ENCODE measurements at regions not wholly inside any gene's neighbourhood (a gene's known extent, or its start where the extent isn't known, plus 50 kb on each side); places are given as distances from the start of the nearest gene placed in this dataset.

GRCh38 chr3:168859143-168859542, 763.4 kb upstream of the GOLIM4 start:
- BruUV-seq (replicated peaks) = no TSS peak
- POLR2A ChIA-PET (ENCODE audit: unreplicated experiment) = no interaction called here
- in situ Hi-C loops (cut with MboI; ENCODE audit: low sequenced_read_pairs) = no loop called here

More at GRCh38 chr3:168859143-168859542, 763.4 kb upstream of the GOLIM4 start:
- Histone ChIP-seq H3K27ac (ENCODE audit: insufficient read depth, low read length) (no peak overlapping the region), H3K4me2 (ENCODE audit: low read depth, low read length) (no peak overlapping the region), H4K20me1 (ENCODE audit: insufficient read depth, low read length) (no peaks in the 10 kb centered on the region), H2AFZ (replicated peaks; ENCODE audit: low read length, poor library complexity) (no peak overlapping the region), H2BK15ac (ENCODE audit: low read depth, low read length) (no peak overlapping the region), H4K91ac (ENCODE audit: insufficient read depth, low read depth, low read length) (no peak overlapping the region), H3K9me1 (ENCODE audit: insufficient read depth, low read length) (no peaks in the 10 kb centered on the region), H3K36me3 (ENCODE audit: control insufficient read depth, insufficient read depth, low read length) (no peaks in the 10 kb centered on the region), H3K4ac (ENCODE audit: low read depth, low read length) (no peak overlapping the region), H3K4me3 (ENCODE audit: insufficient read depth, low read depth, low read length) (no peak overlapping the region), H2AK5ac (ENCODE audit: low read depth, low read length) (no peak overlapping the region), H3K9me3 (ENCODE audit: control insufficient read depth, insufficient read depth, low read length) (no peaks in the 10 kb centered on the region), H4K8ac (ENCODE audit: low read depth in 2 of 2, low read length in 2 of 2) (no peak overlapping the region), H3K18ac (ENCODE audit: low read depth, low read length) (no peak overlapping the region), H3K23ac (ENCODE audit: low read depth, low read length) (no peak overlapping the region), H3K4me1 (ENCODE audit: control insufficient read depth, insufficient read depth, low read length) (no peaks in the 10 kb centered on the region), H3K9ac (ENCODE audit: low read depth, low read length) (no peak overlapping the region), H3K56ac (ENCODE audit: extremely low read depth, insufficient read depth, low read length) (no peak overlapping the region), H3K27me3 (ENCODE audit: control insufficient read depth, insufficient read depth, low read length) (no peaks in the 10 kb centered on the region), H3K79me1 (ENCODE audit: low read depth in 1 of 2, low read length in 2 of 2) (no peaks in the 10 kb centered on the region), H3K14ac (replicated peaks; ENCODE audit: low read depth, low read length) (no peak overlapping the region), H2AK9ac (replicated peaks; ENCODE audit: low read depth, low read length, poor library complexity) (no peak overlapping the region), H2BK120ac (ENCODE audit: low read depth, low read length) (no peak overlapping the region), H4K5ac (ENCODE audit: low read depth, low read length) (no peak overlapping the region), H2BK5ac (ENCODE audit: low read depth, low read length, poor library complexity, severe bottlenecking) (no peak overlapping the region), H2BK20ac (ENCODE audit: low read depth, low read length) (no peak overlapping the region)
- intact Hi-C loops (cut with micrococcal nuclease) (no loop called here), dilution Hi-C loops (cut with HindIII; ENCODE audit: low sequenced_read_pairs, unreplicated experiment) (no loop called here)
- ATAC-seq (ENCODE audit: low read depth) = no peak
- WGBS, 2 experiments (ENCODE audit: extremely low coverage in 2 of 2, insufficient read length in 1 of 2) = no CpG with 5 or more reads among the region's 4 CpGs
- DNase-seq = no peak
- TF ChIP-seq ELK1 (IDR thresholded peaks at IDR 0.05; ENCODE audit: borderline replicate concordance, low read depth, low read length) (no peak), RCOR1 (IDR thresholded peaks at IDR 0.05; ENCODE audit: insufficient replicate concordance, low read length) (no peak), RFX5 (IDR thresholded peaks at IDR 0.05; ENCODE audit: low read depth, low read length) (no peak), NFE2L2 (IDR thresholded peaks at IDR 0.05; ENCODE audit: low read depth, low read length) (no peak), MAZ (IDR thresholded peaks at IDR 0.05; ENCODE audit: borderline replicate concordance, low read depth, low read length) (no peak), RAD21 (IDR thresholded peaks at IDR 0.05; ENCODE audit: low read length) (no peak), CHD1 (IDR thresholded peaks at IDR 0.05; ENCODE audit: low read depth, low read length) (no peak), SMC3 (IDR thresholded peaks at IDR 0.05; ENCODE audit: low read depth, low read length) (no peak), POLR2A (IDR thresholded peaks at IDR 0.05; ENCODE audit: low read depth, low read length) (no peak), FOS (IDR thresholded peaks at IDR 0.05; ENCODE audit: low read depth, low read length) (no peak)
- CTCF ChIA-PET = interaction anchor here (0.5 kb wide), 1 partner anchor 47 kb away, joined by 3 read pairs; no protein-coding TSS in a partner anchor
